WTC11 (cell line): ENCODE measurements at regions not wholly inside any gene's neighbourhood (a gene's known extent, or its start where the extent isn't known, plus 50 kb on each side); places are given as distances from the start of the nearest gene placed in this dataset.

Source experiments
- ATAC-seq: fragments of 200-7000 bp; cut with Tn5 transposase; 2 replicates; pipeline ENCODE4 v1.10.0; 2021; ENCODE audit warnings: mild to moderate bottlenecking, moderate library complexity
- CTCF ChIA-PET: fragments of 300-600 bp; sonication (Branson Sonifier 250); formaldehyde crosslinking; loops from one replicate; lab custom pipeline; 2021; ENCODE audit warnings: antibody characterized with exemption; lab: Charles Lee
- POLR2A ChIA-PET: fragments of 350-600 bp; sonication (Branson Sonifier 250); formaldehyde crosslinking; loops from one replicate; lab custom pipeline; 2021; ENCODE audit warnings: antibody characterized with exemption; lab: Charles Lee
- DNase-seq: peaks from one replicate; pipeline ENCODE4 v3.0.0; 2021; ENCODE audit warnings: low spot score
- H3K27ac Mint-ChIP-seq: 2 replicates; pipeline ENCODE4 v1.8.0; 2021; ENCODE audit warnings: mixed read lengths
- H3K27me3 Mint-ChIP-seq: 2 replicates; pipeline ENCODE4 v1.8.0; 2021; ENCODE audit warnings: low read depth, mild to moderate bottlenecking, moderate library complexity, mixed read lengths
- H3K36me3 Mint-ChIP-seq: 2 replicates; pipeline ENCODE4 v1.8.0; 2021; ENCODE audit warnings: mixed read lengths
- H3K4me1 Mint-ChIP-seq: 2 replicates; pipeline ENCODE4 v1.8.0; 2022; ENCODE audit warnings: mixed read lengths
- H3K4me3 Mint-ChIP-seq: 2 replicates; pipeline ENCODE4 v1.8.0; 2021; ENCODE audit warnings: mild to moderate bottlenecking, moderate library complexity, mixed read lengths
- H3K9me3 Mint-ChIP-seq: 2 replicates; pipeline ENCODE4 v1.8.0; 2021; ENCODE audit warnings: mixed read lengths
- ARID4B ChIP-seq: sonication (generic); formaldehyde crosslinking; IDR thresholded peaks from 2 replicates; pipeline ENCODE4 v1.8.0; 2023; ENCODE audit warnings: missing genetic modification reagents, mild to moderate bottlenecking, borderline replicate concordance
- ATF1 ChIP-seq: sonication (generic); formaldehyde crosslinking; IDR thresholded peaks from 2 replicates; pipeline ENCODE4 v1.8.1; 2023; ENCODE audit warnings: mild to moderate bottlenecking, moderate library complexity, missing genetic modification reagents
- ATF2 ChIP-seq: sonication (generic); formaldehyde crosslinking; IDR thresholded peaks from 2 replicates; pipeline ENCODE4 v1.8.1; 2022; ENCODE audit warnings: low read depth, missing genetic modification reagents, borderline replicate concordance
- CTCF ChIP-seq: fragments of 200-600 bp; IDR thresholded peaks from 2 replicates; pipeline ENCODE4 v1.8.0; 2022; ENCODE audit warnings: antibody characterized with exemption
- ETV6 ChIP-seq: sonication (generic); formaldehyde crosslinking; IDR thresholded peaks from 2 replicates; pipeline ENCODE4 v1.8.1; 2022; ENCODE audit warnings: mild to moderate bottlenecking, missing genetic modification reagents
- FOXJ3 ChIP-seq: sonication (generic); formaldehyde crosslinking; IDR thresholded peaks from 2 replicates; pipeline ENCODE4 v1.9.0; 2021; ENCODE audit warnings: missing genetic modification reagents, mild to moderate bottlenecking, borderline replicate concordance
- FOXP1 ChIP-seq: sonication (generic); formaldehyde crosslinking; IDR thresholded peaks from 2 replicates; pipeline ENCODE4 v1.8.0; 2022; ENCODE audit warnings: missing genetic modification reagents, mild to moderate bottlenecking, moderate library complexity, borderline replicate concordance
- HMGA2 ChIP-seq: fragments of 250-450 bp; sonication (Bioruptor Pico); IDR thresholded peaks from 2 replicates; pipeline ENCODE4 v1.4.0; 2021; ENCODE audit warnings: mild to moderate bottlenecking, moderate library complexity
- IRF2 ChIP-seq: sonication (generic); formaldehyde crosslinking; IDR thresholded peaks from 2 replicates; pipeline ENCODE4 v1.8.0; 2022; ENCODE audit warnings: low read depth, missing genetic modification reagents, borderline replicate concordance
- MAX ChIP-seq: sonication (generic); formaldehyde crosslinking; IDR thresholded peaks from 2 replicates; pipeline ENCODE4 v1.8.0; 2022; ENCODE audit warnings: mild to moderate bottlenecking, missing genetic modification reagents
- NR2C2 ChIP-seq: sonication (generic); formaldehyde crosslinking; IDR thresholded peaks from 2 replicates; pipeline ENCODE4 v1.8.0; 2022; ENCODE audit warnings: mild to moderate bottlenecking, missing genetic modification reagents
- OVOL2 ChIP-seq: fragments of 250-450 bp; sonication (Bioruptor Pico); IDR thresholded peaks from 2 replicates; pipeline ENCODE4 v1.9.0; 2021; ENCODE audit warnings: mild to moderate bottlenecking, borderline replicate concordance
- PRDM15 ChIP-seq: sonication (generic); formaldehyde crosslinking; IDR thresholded peaks from 2 replicates; pipeline ENCODE4 v1.8.0; 2022; ENCODE audit warnings: missing genetic modification reagents
- TCF7 ChIP-seq: sonication (generic); formaldehyde crosslinking; IDR thresholded peaks from 2 replicates; pipeline ENCODE4 v1.8.0; 2022; ENCODE audit warnings: mild to moderate bottlenecking, low read depth, missing genetic modification reagents, moderate library complexity
- ZBTB21 ChIP-seq: sonication (generic); formaldehyde crosslinking; IDR thresholded peaks from 2 replicates; pipeline ENCODE4 v1.8.1; 2023; ENCODE audit warnings: mild to moderate bottlenecking, missing genetic modification reagents, borderline replicate concordance
- ZNF121 ChIP-seq: sonication (generic); formaldehyde crosslinking; IDR thresholded peaks from 2 replicates; pipeline ENCODE4 v1.8.0; 2023; ENCODE audit warnings: missing genetic modification reagents
- ZNF219 ChIP-seq: sonication (generic); formaldehyde crosslinking; IDR thresholded peaks from 2 replicates; pipeline ENCODE4 v1.8.0; 2023; ENCODE audit warnings: missing genetic modification reagents, mild to moderate bottlenecking, borderline replicate concordance
- ZNF232 ChIP-seq: sonication (generic); formaldehyde crosslinking; IDR thresholded peaks from 2 replicates; pipeline ENCODE4 v1.8.0; 2022; ENCODE audit warnings: mild to moderate bottlenecking, missing genetic modification reagents
- ZNF416 ChIP-seq: fragments of 250-450 bp; sonication (Bioruptor Pico); IDR thresholded peaks from 2 replicates; pipeline ENCODE4 v1.9.0; 2021; ENCODE audit warnings: mild to moderate bottlenecking, inconsistent platforms
- ZNF425 ChIP-seq: fragments of 250-450 bp; sonication (Bioruptor Pico); conservative IDR thresholded peaks from 2 replicates; pipeline ENCODE4 v1.9.0; 2021; ENCODE audit warnings: mild to moderate bottlenecking

- TF ChIP-seq PRDM15 (CRISPR knock-in tag) = no peak
- no peak for TF ChIP-seq FOXJ3 (CRISPR knock-in tag)
- TF ChIP-seq HMGA2 = no peak
These were observed 1027.3 kb downstream of the TUSC7 start (continued) for GRCh38 chr3:117736846-117737245.

GRCh38 chr3:117743993-117744392, 1034.4 kb downstream of the TUSC7 start:
- Mint-ChIP-seq H3K27me3 (no peaks in the 10 kb centered on the region), H3K27ac (no peak overlapping the region)
- no peak for ATAC-seq

More at GRCh38 chr3:117743993-117744392, 1034.4 kb downstream of the TUSC7 start:
- TF ChIP-seq ZNF425 (CRISPR knock-in tag) = no peak
- TF ChIP-seq ATF1 = no peak
- no peak for TF ChIP-seq ATF2
- TF ChIP-seq OVOL2 (CRISPR knock-in tag) = no peak
- TF ChIP-seq ZNF416 (CRISPR knock-in tag) = no peak
- TF ChIP-seq FOXP1 (CRISPR knock-in tag) = no peak
- TF ChIP-seq ZNF121 (CRISPR knock-in tag) = no peak
- TF ChIP-seq ZNF232 = no peak
- no peak for TF ChIP-seq IRF2 (CRISPR knock-in tag)
- TF ChIP-seq ETV6 (CRISPR knock-in tag) = no peak
- TF ChIP-seq TCF7 (CRISPR knock-in tag) = no peak
- TF ChIP-seq ZBTB21 = no peak
- no peak for TF ChIP-seq CTCF
- TF ChIP-seq MAX (CRISPR knock-in tag) = no peak
- no peak for TF ChIP-seq NR2C2 (CRISPR knock-in tag)
- TF ChIP-seq ZNF219 (CRISPR knock-in tag) = no peak
- no peak for TF ChIP-seq ARID4B
- Mint-ChIP-seq H3K4me1 (no peaks in the 10 kb centered on the region), H3K9me3 (no peaks in the 10 kb centered on the region), H3K36me3 (no peaks in the 10 kb centered on the region), H3K4me3 (no peak overlapping the region)
- POLR2A ChIA-PET = no interaction called here
- CTCF ChIA-PET = no interaction called here
- no peak for DNase-seq
